Testis (tissue), 2 donors: ENCODE measurements at regions not wholly inside any gene's neighbourhood (a gene's known extent, or its start where the extent isn't known, plus 50 kb on each side); places are given as distances from the start of the nearest gene placed in this dataset.

ENCODE experiments used
- DNase-seq: peaks from one replicate; pipeline ENCODE4 v3.0.0-alpha.2; 2019
- H3K27ac ChIP-seq, 2 donors: fragments of 200-600 bp; sonication (generic); one replicate each; pipeline ENCODE4 v1.5.1; 2019
- H3K27me3 ChIP-seq: fragments of 200-600 bp; sonication (generic); one replicate; pipeline ENCODE4 v1.5.1; 2019
- H3K36me3 ChIP-seq: fragments of 200-600 bp; sonication (generic); one replicate; pipeline ENCODE4 v1.5.1; 2017; ENCODE audit warnings: low read depth; ENCODE audit errors: missing control alignments
- H3K4me1 ChIP-seq: fragments of 200-600 bp; sonication (generic); one replicate; pipeline ENCODE4 v1.5.1; 2019
- H3K4me3 ChIP-seq, 2 donors: fragments of 200-600 bp; sonication (generic); one replicate each; pipeline ENCODE4 v1.5.1; 2017 to 2019
- H3K9me3 ChIP-seq: fragments of 200-600 bp; sonication (generic); one replicate; pipeline ENCODE4 v1.5.1; 2017
- POLR2A ChIP-seq: fragments of 450-650 bp; IDR thresholded peaks from one replicate; pipeline ENCODE4 v1.6.1; 2017; ENCODE audit warnings: antibody characterized with exemption, mild to moderate bottlenecking, moderate library complexity
- WGBS, 2 donors: methylation state at CpG; one replicate each; pipeline ENCODE4 v1.1.5; 2018; 5-methylcytosine and 5-hydroxymethylcytosine counted together
- intact Hi-C: fragments of 100-400 bp; cut with DNase I; formaldehyde crosslinking; loops from one replicate; pipeline ENCODE4 v1.15.1; 2023; ENCODE audit warnings: low total_unique reads
- TF ChIP-seq, protein P1 (sequence below), 3 experiments: fragments of 450-650 bp in 2 of 3; fragments of 200-600 bp in 1 of 3; sonication (generic) in 1 of 3; IDR thresholded peaks; one replicate each; pipeline ENCODE4 v1.5.1; 2016 to 2019; ENCODE audit warnings: antibody characterized with exemption in 3 of 3, mild to moderate bottlenecking in 2 of 3, moderate library complexity in 1 of 3

DNA sequence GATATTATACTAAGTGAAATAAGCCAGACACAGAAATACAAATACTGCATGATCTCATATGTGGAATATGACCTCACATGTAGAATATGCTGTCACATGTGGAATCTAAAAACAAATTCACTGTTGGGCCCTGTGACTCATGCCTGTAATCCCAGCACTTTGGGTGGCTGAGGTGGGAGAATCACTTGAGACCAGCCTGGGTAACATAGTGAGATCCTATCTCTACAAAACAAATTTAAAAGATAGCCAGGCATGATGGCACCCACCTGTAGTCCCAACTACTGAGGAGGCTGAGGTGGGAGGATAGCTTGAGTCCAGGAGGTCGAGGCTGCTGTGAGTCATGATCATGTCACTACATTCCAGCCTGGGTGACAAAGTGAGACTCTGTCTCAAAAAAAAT lies 160.3 kb downstream of the PTEN start:
- no peaks in the 10 kb centered on the region for H3K4me1 ChIP-seq
- intact Hi-C loops, result no loop called here
- no peaks in the 10 kb centered on the region for H3K36me3 ChIP-seq
- no peak overlapping the region for H3K27ac ChIP-seq
- no peak overlapping the region for H3K4me3 ChIP-seq
- WGBS, 2 donors, result 83 to 88% methylated on average over 1 of the region's 1 CpG
- no peak for TF ChIP-seq POLR2A
- TF ChIP-seq, protein P1, sequence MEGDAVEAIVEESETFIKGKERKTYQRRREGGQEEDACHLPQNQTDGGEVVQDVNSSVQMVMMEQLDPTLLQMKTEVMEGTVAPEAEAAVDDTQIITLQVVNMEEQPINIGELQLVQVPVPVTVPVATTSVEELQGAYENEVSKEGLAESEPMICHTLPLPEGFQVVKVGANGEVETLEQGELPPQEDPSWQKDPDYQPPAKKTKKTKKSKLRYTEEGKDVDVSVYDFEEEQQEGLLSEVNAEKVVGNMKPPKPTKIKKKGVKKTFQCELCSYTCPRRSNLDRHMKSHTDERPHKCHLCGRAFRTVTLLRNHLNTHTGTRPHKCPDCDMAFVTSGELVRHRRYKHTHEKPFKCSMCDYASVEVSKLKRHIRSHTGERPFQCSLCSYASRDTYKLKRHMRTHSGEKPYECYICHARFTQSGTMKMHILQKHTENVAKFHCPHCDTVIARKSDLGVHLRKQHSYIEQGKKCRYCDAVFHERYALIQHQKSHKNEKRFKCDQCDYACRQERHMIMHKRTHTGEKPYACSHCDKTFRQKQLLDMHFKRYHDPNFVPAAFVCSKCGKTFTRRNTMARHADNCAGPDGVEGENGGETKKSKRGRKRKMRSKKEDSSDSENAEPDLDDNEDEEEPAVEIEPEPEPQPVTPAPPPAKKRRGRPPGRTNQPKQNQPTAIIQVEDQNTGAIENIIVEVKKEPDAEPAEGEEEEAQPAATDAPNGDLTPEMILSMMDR (IDR thresholded peaks at IDR 0.05), result no peak
- no peaks in the 10 kb centered on the region for H3K27me3 ChIP-seq
- DNase-seq, result no peak
- no peaks in the 10 kb centered on the region for H3K9me3 ChIP-seq

DNA sequence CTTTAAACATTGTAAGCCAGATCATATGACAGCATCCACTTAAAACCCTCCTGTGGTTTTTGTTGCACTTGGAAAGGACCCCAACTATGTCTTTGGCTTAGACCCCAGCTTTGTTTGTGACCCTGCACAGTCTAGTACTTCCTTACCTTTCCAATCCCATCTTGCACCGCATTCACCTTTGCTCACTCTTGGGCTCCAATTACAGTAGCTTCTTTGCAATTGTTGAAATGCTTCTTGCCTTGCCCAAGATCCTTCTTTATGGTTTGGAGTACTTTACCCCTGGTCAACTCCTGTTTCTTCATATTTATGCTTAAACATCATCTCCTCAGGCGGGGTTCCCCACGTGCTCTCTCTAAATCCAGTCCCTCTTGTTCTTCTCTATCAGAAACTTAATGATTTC lies 162.6 kb downstream of the PTEN start:
- no peak overlapping the region for H3K4me3 ChIP-seq
- no peak overlapping the region for H3K27ac ChIP-seq
- no peaks in the 10 kb centered on the region for H3K36me3 ChIP-seq
- no peaks in the 10 kb centered on the region for H3K9me3 ChIP-seq
- intact Hi-C loops, result no loop called here
- no peak for TF ChIP-seq POLR2A
- TF ChIP-seq, protein P1 (IDR thresholded peaks at IDR 0.05), result no peak
- DNase-seq, result no peak
- 94 to 98% methylated on average over 3 of the region's 3 CpGs for WGBS, 2 donors
- H3K27me3 ChIP-seq, result no peaks in the 10 kb centered on the region
- no peaks in the 10 kb centered on the region for H3K4me1 ChIP-seq

DNA sequence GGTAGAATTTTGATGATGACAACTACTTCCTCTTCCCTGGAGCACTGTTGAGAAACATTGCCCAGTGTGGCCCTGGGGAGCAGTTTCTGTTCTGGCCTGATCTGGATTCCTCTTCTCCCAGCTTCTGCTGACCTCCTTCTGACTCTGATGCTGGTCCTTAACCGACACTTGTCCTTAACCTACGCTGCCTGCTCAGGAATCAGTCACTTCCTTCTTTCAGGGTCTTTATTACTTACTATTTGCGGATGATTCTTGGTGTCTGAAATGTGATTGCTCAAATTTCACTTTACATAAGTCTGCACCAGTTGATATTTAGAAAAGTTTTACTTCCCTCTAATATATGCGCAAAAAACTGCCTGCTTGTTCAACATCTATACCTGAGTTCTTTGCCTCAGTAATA lies 164.1 kb downstream of the PTEN start:
- peak; percentile 21 for DNase-seq
- H3K9me3 ChIP-seq, result no peaks in the 10 kb centered on the region
- no peak overlapping the region for H3K27ac ChIP-seq
- no peaks in the 10 kb centered on the region for H3K27me3 ChIP-seq
- no peak overlapping the region for H3K4me3 ChIP-seq
- TF ChIP-seq POLR2A, result no peak
- TF ChIP-seq, protein P1 (IDR thresholded peaks at IDR 0.05), result no peak
- WGBS, 2 donors, result 84 to 86% methylated on average over 4 of the region's 4 CpGs
- H3K4me1 ChIP-seq, result no peaks in the 10 kb centered on the region
- no peaks in the 10 kb centered on the region for H3K36me3 ChIP-seq
- intact Hi-C loops, result no loop called here

GRCh38 chr10:88028072-88028471 lies 164.6 kb downstream of the PTEN start:
- Histone ChIP-seq H3K27ac (no peak overlapping the region), H3K4me1 (no peaks in the 10 kb centered on the region), H3K27me3 (no peaks in the 10 kb centered on the region), H3K9me3 (no peaks in the 10 kb centered on the region), H3K4me3 (no peak overlapping the region), H3K36me3 (no peaks in the 10 kb centered on the region)
- 97 to 100% methylated on average over 1 of the region's 1 CpG for WGBS, 2 donors
- TF ChIP-seq POLR2A, result no peak
- TF ChIP-seq, protein P1 (IDR thresholded peaks at IDR 0.05), result no peak
- DNase-seq, result no peak
- intact Hi-C loops, result no loop called here

GRCh38 chr10:88028654-88029053 lies 165.2 kb downstream of the PTEN start:
- H3K27ac ChIP-seq, result no peak overlapping the region
- TF ChIP-seq, protein P1 (IDR thresholded peaks at IDR 0.05), result no peak
- TF ChIP-seq POLR2A, result no peak
- no peak overlapping the region for H3K4me3 ChIP-seq
- H3K36me3 ChIP-seq, result no peaks in the 10 kb centered on the region
- 77 to 93% methylated on average over 1 of the region's 1 CpG for WGBS, 2 donors
- no peaks in the 10 kb centered on the region for H3K4me1 ChIP-seq
- no peaks in the 10 kb centered on the region for H3K9me3 ChIP-seq
- DNase-seq, result no peak
- no peaks in the 10 kb centered on the region for H3K27me3 ChIP-seq
- intact Hi-C loops, result no loop called here
